DND-41 (cell line): ENCODE measurements at regions not wholly inside any gene's neighbourhood (a gene's known extent, or its start where the extent isn't known, plus 50 kb on each side); places are given as distances from the start of the nearest gene placed in this dataset.

Experiments used
- ATAC-seq: fragments of 200-7000 bp; cut with Tn5 transposase; 3 replicates; pipeline ENCODE4 v1.9.1; 2021; ENCODE audit warnings: low read depth; ENCODE audit not compliant: insufficient read depth
- DNase-seq: peaks from one replicate; pipeline ENCODE4 v3.0.0-alpha.2; 2020
- H2AFZ ChIP-seq: 2 replicates; pipeline ENCODE4 v1.6.0; 2012; ENCODE audit warnings: low read depth, low read length
- H3K27ac ChIP-seq: 2 replicates; pipeline ENCODE4 v1.5.1; 2012; ENCODE audit warnings: low read length, inconsistent platforms
- H3K27me3 ChIP-seq: fragments of 200-600 bp; sonication (generic); 2 replicates; pipeline ENCODE4 v1.6.0; 2012; ENCODE audit warnings: low read length, mild to moderate bottlenecking, inconsistent platforms; ENCODE audit not compliant: insufficient read depth, poor library complexity
- H3K36me3 ChIP-seq: 2 replicates; pipeline ENCODE4 v1.5.1; 2012; ENCODE audit warnings: low read length, inconsistent platforms; ENCODE audit not compliant: insufficient read depth
- H3K4me1 ChIP-seq: 2 replicates; pipeline ENCODE4 v1.5.1; 2012; ENCODE audit warnings: mild to moderate bottlenecking, low read length; ENCODE audit not compliant: insufficient read depth
- H3K4me2 ChIP-seq: 2 replicates; pipeline ENCODE4 v1.6.0; 2012; ENCODE audit warnings: mild to moderate bottlenecking, moderate library complexity, low read length, inconsistent platforms; ENCODE audit not compliant: insufficient read depth
- H3K4me3 ChIP-seq, 2 experiments: fragments of 200-600 bp in 1 of 2; shearing (Covaris generic) in 1 of 2; 2 replicates each; pipeline ENCODE4 v1.5.1; 2012 to 2016; ENCODE audit warnings: inconsistent platforms in 2 of 2, low read length in 2 of 2, mild to moderate bottlenecking in 2 of 2, low read depth in 1 of 2, moderate library complexity in 1 of 2
- H3K79me2 ChIP-seq: 2 replicates; pipeline ENCODE4 v1.6.0; 2012; ENCODE audit warnings: low read length, inconsistent platforms; ENCODE audit not compliant: insufficient read depth
- H3K9ac ChIP-seq: 2 replicates; pipeline ENCODE4 v1.6.0; 2012; ENCODE audit warnings: low read depth, mild to moderate bottlenecking, inconsistent platforms, low read length, moderate library complexity
- H3K9me3 ChIP-seq: 2 replicates; pipeline ENCODE4 v1.5.1; 2012; ENCODE audit warnings: low read length, moderate library complexity, mild to moderate bottlenecking, inconsistent platforms; ENCODE audit not compliant: insufficient read depth, severe bottlenecking
- H4K20me1 ChIP-seq: 2 replicates; pipeline ENCODE4 v1.6.0; 2012; ENCODE audit warnings: low read length; ENCODE audit not compliant: insufficient read depth
- EZH2 ChIP-seq: IDR thresholded peaks from 3 replicates; pipeline ENCODE4 v1.6.1; 2012; ENCODE audit warnings: borderline replicate concordance, low read depth, mild to moderate bottlenecking, moderate library complexity, low read length, inconsistent platforms; ENCODE audit not compliant: severe bottlenecking
- TF ChIP-seq, protein P1 (sequence below): IDR thresholded peaks from 2 replicates; pipeline ENCODE4 v1.5.1; 2012; ENCODE audit warnings: borderline replicate concordance, low read length, moderate library complexity, mild to moderate bottlenecking; ENCODE audit not compliant: poor library complexity, severe bottlenecking; ENCODE audit errors: extremely low read depth

- H3K9ac ChIP-seq: no peak overlapping the region
These were observed 164.2 kb upstream of the MYL2 start for GRCh38 chr12:111084605-111085004.

GRCh38 chr12:111084158-111084557, 163.8 kb upstream of the MYL2 start:
- DNase-seq (no peak), ATAC-seq (no peak)
- Histone ChIP-seq H4K20me1 (no peaks in the 10 kb centered on the region), H3K27ac (no peak overlapping the region), H3K27me3 (peaks cover 22% of the 10 kb centered on the region), H3K4me1 (no peaks in the 10 kb centered on the region), H3K79me2 (no peaks in the 10 kb centered on the region), H2AFZ (no peak overlapping the region), H3K4me2 (no peak overlapping the region), H3K9me3 (no peaks in the 10 kb centered on the region), H3K36me3 (no peaks in the 10 kb centered on the region), H3K9ac (no peak overlapping the region), H3K4me3 (no peak overlapping the region)
- TF ChIP-seq, protein P1, sequence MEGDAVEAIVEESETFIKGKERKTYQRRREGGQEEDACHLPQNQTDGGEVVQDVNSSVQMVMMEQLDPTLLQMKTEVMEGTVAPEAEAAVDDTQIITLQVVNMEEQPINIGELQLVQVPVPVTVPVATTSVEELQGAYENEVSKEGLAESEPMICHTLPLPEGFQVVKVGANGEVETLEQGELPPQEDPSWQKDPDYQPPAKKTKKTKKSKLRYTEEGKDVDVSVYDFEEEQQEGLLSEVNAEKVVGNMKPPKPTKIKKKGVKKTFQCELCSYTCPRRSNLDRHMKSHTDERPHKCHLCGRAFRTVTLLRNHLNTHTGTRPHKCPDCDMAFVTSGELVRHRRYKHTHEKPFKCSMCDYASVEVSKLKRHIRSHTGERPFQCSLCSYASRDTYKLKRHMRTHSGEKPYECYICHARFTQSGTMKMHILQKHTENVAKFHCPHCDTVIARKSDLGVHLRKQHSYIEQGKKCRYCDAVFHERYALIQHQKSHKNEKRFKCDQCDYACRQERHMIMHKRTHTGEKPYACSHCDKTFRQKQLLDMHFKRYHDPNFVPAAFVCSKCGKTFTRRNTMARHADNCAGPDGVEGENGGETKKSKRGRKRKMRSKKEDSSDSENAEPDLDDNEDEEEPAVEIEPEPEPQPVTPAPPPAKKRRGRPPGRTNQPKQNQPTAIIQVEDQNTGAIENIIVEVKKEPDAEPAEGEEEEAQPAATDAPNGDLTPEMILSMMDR: no peak
- no peak for TF ChIP-seq EZH2

More at GRCh38 chr12:111084605-111085004, 164.2 kb upstream of the MYL2 start:
- ATAC-seq (no peak), DNase-seq (no peak)
- Histone ChIP-seq H3K4me1 (no peaks in the 10 kb centered on the region), H3K4me2 (no peak overlapping the region), H3K36me3 (no peaks in the 10 kb centered on the region), H3K79me2 (no peaks in the 10 kb centered on the region), H3K27me3 (peaks cover 22% of the 10 kb centered on the region), H3K4me3 (no peak overlapping the region), H4K20me1 (no peaks in the 10 kb centered on the region), H3K9me3 (no peaks in the 10 kb centered on the region), H2AFZ (no peak overlapping the region), H3K27ac (no peak overlapping the region)
- TF ChIP-seq EZH2: no peak
- TF ChIP-seq, protein P1: no peak

GRCh38 chr12:111081600-111081999, 161.2 kb upstream of the MYL2 start:
- H3K27ac ChIP-seq: no peak overlapping the region
- no peak for TF ChIP-seq EZH2
- TF ChIP-seq, protein P1: no peak
- no peaks in the 10 kb centered on the region for H3K9me3 ChIP-seq
- H3K4me3 ChIP-seq: no peak overlapping the region
- no peak overlapping the region for H2AFZ ChIP-seq
- DNase-seq (no peak), ATAC-seq (no peak)
- H3K9ac ChIP-seq: no peak overlapping the region
- H3K27me3 ChIP-seq: peaks cover 13% of the 10 kb centered on the region
- no peaks in the 10 kb centered on the region for H3K36me3 ChIP-seq
- no peaks in the 10 kb centered on the region for H4K20me1 ChIP-seq
- H3K4me1 ChIP-seq: no peaks in the 10 kb centered on the region
- no peak overlapping the region for H3K4me2 ChIP-seq
- no peaks in the 10 kb centered on the region for H3K79me2 ChIP-seq

GRCh38 chr12:111078731-111079130, 158.4 kb upstream of the MYL2 start:
- peaks cover 13% of the 10 kb centered on the region for H3K27me3 ChIP-seq
- no peak for DNase-seq
- no peak for ATAC-seq
- TF ChIP-seq, protein P1: no peak
- no peak for TF ChIP-seq EZH2
- H3K9me3 ChIP-seq: no peaks in the 10 kb centered on the region
- no peak overlapping the region for H3K9ac ChIP-seq
- H3K27ac ChIP-seq: no peak overlapping the region
- no peaks in the 10 kb centered on the region for H4K20me1 ChIP-seq
- no peak overlapping the region for H3K4me2 ChIP-seq
- H3K4me3 ChIP-seq: no peak overlapping the region
- H3K79me2 ChIP-seq: no peaks in the 10 kb centered on the region
- H2AFZ ChIP-seq: no peak overlapping the region
- no peaks in the 10 kb centered on the region for H3K4me1 ChIP-seq
- no peaks in the 10 kb centered on the region for H3K36me3 ChIP-seq
